GM18867 (cell line): ENCODE measurements at regions not wholly inside any gene's neighbourhood (a gene's known extent, or its start where the extent isn't known, plus 50 kb on each side); places are given as distances from the start of the nearest gene placed in this dataset.
A peak's percentile ranks its signal among the peaks of the same experiment; 100 is the strongest.

Source experiments
- ATAC-seq: cut with Tn5 transposase; IDR thresholded peaks from one replicate; pipeline ENCODE4 v1.9.1; 2021; ENCODE audit warnings: mild to moderate bottlenecking, moderate library complexity; ENCODE audit not compliant: unreplicated experiment

DNA sequence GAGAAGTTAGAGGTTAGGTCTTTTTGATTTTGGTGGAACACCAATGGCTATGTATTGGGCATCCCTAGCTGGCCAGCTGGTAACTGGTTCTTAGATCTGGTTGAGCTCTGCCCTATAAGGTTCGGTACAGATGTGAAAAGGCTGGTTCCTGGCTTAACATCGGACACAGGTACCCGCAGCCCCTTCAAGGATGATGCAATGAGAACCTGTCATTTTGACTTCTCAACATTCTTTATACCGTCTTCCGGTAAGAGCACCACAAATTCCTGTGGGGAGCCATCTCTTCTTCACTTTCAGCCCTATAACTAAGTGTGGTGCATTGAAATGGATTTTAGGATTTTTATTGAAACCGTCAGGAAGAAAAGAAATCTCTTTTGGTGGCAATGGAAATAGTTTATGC lies 222.8 kb downstream of the ADAMTS9 start:
- no peak for ATAC-seq

DNA sequence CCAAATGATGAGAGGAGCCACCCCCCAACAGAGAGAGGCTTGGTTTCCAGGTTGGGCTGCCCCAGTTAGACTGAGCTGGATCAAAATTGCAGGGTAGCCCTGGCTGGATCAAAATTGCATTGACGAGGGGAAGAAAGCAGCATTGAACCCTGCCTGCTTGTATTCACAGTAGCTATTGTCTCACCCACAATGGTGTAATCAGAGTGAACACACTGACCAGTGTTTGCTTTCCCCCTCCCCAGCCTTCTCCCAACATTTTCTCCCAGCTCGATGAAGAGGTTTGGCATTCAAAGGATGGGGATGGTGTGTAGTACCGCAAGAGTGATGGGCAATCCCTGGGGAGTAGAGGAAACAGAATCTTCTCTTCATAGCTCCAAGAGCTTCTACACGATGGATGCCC lies 223.8 kb downstream of the ADAMTS9 start:
- no peak for ATAC-seq

DNA sequence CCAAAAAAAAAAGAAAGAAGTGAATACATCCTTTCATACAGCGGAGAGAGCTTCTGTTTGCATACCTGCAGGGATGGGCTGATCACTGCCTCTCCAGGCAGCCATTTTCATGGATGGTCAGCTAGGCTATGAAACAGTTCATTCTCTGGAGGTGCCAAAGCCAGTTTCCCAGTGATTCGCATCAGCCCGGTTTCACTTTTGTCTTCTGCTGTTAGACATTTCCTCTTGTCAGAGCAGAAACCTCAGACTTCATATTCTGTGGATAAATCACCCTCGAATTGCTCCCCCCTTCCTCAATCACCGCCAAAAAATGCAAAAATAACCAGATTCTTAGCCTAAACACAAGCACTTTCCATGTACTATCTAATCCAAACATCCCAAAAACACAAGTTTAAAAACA lies 225.6 kb downstream of the ADAMTS9 start:
- ATAC-seq = no peak

DNA sequence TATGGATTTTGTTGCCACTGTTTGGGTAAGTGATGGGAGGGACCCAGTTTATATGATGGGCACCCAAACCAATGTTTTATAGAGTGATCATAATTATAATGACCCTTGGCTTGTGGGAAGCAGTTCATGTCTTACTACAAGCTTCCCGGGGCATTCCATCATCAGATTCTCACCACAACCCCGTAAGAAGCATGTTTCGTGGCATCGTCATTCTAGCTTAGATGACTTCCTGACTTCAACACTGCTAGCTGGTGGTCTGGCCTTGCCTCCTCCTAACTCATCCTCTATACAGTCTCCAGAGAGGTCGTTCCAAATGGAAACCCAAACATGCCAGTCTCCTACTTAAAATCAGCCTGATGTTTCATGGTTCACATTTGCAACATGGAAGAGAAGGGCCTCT lies 226.9 kb downstream of the ADAMTS9 start:
- no peak for ATAC-seq

DNA sequence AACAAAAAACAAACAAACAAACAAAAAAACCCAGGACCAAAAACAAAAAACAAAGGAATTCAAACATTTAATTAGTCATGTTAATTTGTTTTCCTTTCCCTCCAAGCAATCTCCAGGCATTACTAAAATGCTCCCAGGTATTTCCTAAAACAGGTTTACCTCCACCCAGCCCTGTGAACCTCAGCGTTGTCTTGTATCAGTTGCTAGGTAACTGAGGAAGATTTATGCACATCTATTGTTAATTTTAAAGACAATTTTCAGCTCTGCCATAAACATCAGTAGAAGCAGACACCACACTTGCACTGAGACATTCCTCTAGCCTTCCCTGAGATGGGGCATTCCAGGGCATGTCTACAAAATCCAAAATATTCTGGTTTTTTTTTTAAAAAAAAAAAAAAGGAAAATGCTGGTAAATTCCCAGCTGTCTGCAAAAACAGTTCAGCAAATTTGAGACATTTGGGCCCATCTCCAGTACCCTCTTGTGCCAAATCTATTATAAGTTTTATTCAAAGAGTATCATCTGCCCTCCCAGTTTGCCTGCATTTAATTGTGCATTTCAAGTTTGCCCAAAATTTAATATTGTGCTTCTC lies 227.6 kb downstream of the ADAMTS9 start:
- no peak for ATAC-seq

DNA sequence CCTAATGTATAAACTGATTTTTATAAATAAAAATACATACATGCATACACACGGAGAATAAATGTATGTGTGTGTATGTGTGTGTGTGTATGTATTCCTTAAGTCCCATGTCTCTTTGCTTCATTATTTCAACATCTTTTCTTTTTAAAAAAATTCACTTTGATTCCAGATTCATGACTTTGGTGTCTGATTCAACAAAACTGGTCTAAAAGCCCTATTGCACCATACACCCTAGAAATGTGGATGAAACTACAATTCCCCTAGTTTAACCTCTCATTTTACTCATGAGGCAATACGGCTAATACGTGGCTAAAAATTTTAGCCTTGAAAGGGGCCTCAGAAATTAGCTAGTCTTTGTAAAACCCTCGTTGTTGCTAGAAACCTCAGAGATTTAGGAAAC lies 228.1 kb downstream of the ADAMTS9 start:
- no peak for ATAC-seq

DNA sequence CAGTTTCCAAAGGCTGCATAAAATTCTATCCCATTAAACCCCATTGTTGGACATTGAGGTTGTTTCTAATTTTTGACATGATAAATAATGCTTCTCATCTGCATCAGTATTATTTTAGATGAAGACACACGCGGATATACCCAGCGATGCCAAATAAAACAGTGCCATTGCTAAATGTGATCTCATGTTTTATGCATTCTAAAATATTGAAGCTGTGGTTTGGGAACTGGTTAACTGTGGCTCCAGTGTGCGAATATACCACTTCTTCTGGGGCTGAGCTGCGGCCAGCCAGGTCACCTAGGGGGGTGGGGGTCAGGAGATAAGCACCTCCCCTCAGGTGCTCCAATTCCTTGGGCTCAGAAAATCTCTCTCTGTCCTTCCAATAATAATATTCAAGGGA lies 230.0 kb downstream of the ADAMTS9 start:
- no peak for ATAC-seq

DNA sequence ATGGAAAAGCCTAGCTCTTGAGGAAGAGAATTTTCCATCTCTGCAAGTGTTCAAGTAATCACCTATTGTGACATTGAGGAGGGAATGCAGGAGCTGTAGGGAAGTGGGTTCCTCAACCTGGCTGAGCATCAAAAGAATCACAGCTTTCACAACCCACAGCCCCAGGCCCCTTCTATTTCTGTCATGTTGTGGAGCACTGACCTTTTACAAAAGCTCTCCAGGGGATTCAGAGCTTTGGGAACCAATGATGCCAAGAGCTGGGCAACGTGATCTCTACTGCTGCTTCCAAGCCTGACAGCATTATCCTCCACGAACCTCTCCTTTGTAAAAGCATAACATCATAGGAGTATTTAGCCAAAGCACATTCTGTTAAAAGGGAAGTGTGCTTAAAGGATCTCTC lies 231.1 kb downstream of the ADAMTS9 start:
- ATAC-seq = no peak

DNA sequence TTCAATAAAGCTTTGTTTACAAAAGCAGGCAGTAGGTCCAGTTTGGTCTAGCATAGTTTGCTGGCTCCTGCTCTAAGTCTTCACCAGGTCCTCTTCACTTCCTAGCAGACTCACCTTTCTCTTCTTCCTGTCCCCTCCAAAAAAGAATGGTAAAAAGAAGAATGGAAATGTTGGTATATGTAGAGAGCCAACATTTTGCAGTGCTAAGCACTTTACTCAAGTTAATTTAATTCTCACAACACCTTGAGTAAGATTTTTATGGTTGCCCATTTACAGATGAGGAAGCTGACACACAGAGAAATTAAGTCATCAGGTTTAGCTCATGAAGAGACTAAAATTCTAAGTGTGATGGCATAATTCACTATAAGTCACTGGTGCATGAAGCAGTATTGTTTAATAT lies 230.1 kb upstream of the PRICKLE2 start:
- no peak for ATAC-seq

DNA sequence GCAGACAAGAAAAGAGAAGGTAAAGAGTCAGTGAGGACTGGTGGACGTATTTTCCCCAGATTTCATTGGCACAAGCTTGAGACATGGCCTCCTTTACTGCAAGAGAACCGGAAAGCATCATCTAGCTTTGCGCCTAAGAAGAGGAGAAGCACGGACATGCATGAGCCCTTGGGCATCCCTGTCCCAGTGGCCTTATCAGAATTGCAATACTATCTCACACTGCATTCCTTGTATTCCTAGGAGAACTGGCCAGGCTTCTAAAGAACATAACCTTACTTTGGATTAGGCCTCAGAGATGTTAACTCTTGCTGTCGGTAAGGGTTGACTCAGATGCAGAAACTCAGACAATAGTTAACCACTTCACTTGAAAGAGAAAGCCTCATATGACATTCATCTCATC lies 229.5 kb upstream of the PRICKLE2 start:
- no peak for ATAC-seq

DNA sequence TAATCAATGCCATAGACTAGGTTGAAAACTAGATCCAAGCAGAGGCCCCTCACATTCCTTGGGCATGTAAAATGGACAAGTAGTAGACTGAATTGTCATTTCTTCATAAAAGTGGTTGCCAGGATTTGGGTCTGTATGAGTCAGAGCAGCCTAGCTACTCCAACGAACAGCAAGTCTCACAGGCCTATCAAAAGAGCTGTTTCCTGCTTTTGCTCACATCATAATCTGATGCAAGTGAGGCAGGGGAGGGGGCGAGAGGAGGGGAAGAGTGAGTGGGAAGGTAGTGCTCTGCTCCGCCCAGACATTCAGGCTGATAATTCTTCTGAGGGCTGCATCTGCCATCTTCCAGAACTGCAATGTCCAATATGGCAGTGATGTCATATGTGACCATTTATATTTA lies 228.9 kb upstream of the PRICKLE2 start:
- no peak for ATAC-seq

DNA sequence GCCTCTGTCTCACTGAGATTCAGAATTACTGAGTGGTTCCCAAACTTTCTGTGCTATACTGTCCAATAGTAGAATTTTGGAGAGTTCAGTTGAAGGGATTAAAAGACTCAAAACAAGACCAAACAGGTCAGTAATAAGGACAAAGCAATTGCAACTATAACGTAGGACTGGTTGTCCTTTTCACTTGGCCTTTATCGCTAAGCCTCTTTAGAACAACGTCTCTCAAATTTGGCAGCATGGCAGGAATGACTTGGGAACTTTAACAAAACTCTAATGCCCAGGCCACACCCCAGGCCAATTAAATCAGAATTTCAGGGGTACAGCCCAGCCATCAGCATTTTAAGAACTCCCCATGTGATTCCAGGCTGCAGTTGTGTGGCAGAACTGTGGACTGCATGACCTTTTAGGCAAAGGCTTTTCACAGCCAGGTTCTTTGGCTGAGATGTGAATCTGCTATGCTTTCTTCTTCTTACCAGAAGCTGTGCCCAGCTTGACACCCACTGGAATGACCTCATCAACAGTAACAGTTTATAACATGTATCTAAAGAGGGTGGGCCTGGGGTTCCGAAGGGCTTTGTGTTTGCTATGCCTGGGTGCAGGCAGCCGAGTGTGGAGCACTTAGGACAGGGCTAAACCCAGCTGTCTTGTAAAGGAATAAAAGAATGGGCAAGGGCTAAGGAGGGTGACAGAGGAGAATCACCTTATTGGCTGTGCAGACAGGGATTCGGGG lies 226.2 kb upstream of the PRICKLE2 start:
- no peak for ATAC-seq

DNA sequence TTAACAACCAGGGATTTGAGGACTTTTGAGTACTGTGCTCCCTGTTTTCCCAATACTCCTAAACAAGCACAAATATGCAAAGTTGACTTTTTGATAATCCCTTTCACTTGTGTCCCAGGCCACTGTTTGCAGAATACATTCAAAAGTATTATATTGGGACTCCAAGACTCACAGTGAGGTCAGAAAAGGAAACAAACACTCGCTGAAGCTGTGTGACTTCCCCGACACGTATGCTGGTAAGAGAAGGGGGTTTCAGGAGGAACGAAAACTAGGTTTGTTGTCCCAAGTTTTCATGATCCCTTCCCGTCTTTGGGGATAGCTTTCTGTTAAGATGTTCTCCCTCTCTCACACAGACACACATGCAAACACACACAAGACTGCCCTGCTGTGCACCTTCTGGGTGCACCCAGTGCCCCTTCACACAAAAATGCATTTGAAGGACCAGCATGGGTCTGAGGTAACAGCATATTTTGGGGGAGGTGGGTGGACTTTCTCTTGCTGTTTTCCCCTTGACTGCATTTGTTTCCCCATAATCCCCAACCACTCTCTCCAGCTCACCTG lies 225.2 kb upstream of the PRICKLE2 start:
- peak; percentile 34 for ATAC-seq

DNA sequence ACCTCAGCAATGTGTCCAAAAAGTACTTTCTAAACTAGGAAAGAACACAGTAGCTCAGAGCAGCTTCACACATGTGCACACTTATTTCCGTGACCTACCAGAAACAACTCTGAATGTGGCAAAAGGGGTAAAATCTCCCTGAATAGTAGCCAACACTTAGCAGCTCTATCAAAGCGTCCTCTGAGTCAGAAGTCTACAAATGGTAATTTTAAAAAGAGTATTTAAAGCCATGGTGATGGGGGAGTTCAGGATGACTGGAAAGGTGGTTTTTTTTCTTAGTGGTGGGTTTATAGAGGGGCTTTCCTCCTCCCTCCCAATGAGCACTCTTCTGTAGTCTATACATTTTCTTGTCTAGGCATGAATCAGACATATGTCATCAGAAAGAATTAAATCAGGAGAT lies 223.8 kb upstream of the PRICKLE2 start:
- ATAC-seq = peak; percentile 65

DNA sequence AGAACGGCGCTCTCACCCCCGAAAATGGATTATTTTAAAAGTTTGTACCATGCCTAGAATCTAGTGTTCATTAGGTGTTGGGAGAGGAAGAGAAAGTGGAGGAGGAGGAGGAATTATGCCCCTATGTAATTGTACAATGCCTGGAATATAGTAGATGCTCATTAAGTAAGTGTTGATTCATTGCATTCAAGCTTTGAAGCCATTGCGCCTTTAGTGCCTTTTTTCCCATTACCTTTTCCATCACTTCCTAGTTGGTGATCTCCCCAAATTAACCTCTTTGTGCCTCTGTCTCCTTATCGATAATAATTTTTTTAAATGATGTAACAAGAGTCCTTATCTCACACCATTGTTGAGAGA lies 220.7 kb upstream of the PRICKLE2 start:
- ATAC-seq = no peak

DNA sequence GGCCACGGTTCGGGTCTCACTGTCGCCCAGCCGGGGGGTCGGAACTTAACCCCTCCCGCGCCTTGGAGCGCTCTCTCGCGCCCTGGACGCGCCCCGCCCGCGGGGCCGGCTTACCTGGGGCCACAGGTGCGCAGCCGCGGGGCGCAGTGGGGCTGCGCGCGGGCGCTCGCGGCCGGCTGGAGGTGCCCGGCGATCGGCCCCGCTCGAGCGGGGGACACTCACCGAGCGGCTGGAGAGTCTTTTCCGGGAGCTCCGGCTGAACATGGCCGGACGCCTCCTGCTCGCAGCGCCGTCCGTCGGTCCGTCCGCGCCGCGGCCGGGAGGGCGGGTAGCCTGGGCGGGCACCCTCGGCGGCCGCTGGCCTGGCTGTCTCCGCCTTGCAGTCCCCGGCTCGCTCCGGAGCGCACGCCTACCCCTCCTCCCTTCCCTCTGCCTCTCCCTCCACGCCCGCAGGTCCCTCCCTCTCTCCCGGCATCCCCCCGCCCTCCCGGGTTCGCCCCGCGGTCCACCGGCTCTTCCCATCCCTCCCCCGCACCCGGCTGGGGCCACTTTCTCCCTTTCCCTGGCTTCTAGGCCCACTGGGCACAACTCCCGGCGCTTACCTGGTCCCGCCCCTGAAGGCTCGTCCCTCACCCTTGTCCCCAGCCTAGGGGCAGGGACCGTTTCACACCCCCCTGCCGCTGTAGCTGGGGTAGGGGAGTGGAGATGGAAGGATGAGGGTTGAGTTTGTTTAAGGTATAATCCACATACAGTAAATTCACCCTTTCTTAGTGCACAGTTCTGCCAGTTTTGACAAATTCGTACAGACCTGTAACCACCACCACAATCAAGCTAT lies 220.1 kb upstream of the PRICKLE2 start:
- ATAC-seq = no peak

DNA sequence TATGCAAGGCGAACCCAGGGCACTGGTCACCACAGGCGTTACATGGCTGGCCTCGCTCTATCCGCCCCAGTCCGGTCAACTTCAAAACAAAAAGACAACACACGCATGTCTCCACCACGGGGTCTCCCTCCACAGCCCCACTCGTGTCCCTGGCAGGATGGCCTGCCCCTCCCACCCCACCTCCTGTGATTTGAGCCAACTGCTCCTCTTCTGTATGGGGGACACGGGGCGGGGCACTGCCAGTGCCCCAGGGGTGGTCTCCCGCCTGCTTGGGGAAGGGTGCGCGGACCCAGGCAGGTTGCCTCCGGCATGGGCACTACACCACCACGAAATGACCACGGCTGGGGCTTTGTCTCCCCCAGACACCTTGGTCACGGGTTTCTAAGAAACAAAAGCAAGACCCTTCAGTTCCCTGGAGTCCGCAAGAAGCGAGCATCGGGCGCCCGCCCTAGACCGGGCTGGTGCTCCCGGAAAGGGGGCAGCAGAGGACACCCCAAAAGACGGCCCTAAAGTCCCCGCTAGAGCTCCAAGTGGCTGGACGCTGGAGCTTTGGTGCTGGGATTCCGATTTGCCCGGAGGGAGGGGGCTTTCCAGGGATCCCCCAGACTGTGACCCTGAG lies 219.3 kb upstream of the PRICKLE2 start:
- ATAC-seq = no peak

DNA sequence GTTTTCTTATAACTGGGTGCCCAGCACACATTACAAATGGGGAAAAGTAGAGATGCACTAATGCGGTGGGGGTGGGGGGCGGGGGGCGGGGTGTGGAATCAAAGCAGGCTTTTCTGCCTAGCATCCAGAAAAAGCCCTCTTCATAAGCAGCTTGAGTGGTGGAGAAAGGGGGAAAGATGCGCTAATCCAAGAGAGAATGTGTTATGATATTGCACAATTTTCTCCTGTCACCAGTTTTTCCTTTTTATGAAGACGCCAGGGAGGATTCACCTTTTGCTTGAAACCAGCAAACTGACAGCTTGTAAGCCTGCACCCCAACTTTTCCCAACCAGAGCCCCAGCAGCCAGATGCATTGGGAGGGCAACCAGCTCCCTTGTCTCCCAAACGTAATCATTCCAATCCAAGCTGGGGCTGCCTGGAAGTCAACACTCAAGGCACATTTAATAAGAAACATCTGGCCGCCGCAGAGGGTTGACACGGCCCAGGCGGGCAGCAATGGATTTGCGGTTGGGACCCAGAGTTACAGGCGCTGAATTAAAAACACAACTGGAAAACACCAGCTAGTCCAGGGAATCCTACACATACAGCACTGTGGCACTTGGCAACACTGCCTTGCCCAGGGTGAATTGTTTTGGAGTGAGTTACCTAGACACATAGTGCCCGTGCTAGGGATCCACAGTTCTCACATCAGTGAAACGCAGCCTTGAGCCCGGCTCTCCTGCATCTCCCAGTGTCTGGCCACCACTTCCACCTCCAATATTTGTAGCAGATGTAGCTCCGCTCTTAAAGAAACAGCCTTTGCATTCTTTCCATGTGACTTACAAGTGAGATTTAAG lies 218.5 kb upstream of the PRICKLE2 start:
- no peak for ATAC-seq

DNA sequence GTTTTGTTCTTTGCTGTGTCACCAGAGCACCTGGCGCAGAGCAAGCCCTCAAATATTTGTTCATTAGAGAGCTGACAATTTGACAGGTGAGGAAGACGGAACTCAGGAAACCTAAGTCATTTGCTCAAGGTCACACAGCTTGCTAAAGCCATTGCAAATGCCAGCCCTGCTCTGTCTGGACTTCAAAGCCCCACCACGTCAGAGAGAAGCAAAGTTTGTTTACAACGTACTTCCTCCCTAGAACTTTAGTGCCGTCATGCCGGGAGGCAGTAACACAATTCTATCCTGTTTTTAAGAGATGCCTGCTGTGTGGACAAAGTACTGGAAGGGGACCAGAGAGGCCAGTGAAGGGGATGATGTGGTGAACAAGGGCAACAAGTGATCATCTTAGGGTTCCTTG lies 216.6 kb upstream of the PRICKLE2 start:
- ATAC-seq = no peak

DNA sequence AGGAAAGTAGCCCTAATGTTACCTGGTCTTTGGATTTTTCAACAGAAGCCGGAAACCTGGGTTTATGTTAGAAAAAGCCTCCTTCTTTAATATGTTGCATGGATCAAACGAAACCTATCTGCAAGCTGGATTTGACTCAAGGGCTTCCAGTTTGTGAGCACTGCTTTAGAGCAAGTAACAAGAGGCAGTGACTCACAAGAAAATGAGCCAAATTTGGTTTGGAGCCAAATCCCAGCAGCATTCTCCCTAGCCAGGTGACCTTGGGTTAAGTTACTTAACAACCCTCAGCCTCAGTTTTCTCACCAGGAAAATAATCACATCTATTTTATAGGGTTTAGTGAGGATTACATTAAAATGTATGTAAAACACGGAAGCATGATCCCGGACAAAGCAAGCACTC lies 215.2 kb upstream of the PRICKLE2 start:
- ATAC-seq = no peak

DNA sequence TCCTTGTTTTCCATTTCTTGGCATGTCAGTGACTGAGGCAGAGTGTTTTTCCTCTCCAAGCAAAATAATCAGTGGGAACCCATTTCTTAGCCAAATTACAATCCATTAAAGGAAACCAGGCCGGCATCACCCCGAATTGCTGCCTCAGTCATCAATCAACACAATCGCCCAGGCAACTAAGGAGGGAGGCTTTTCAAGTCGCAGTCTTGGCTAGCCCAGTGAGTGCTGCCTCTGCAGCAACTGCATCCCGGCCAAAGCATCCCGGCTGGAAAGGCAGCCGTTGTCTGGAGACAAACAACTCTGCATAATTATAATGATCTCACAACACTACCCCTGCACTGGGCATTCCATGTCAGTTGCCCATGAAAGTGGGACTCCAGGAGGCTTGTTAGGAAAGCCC lies 213.5 kb upstream of the PRICKLE2 start:
- ATAC-seq = no peak
